ENCODE measurements at regions not wholly inside any gene's neighbourhood (a gene's known extent, or its start where the extent isn't known, plus 50 kb on each side); places are given as distances from the start of the nearest gene placed in this dataset.
"Not testable (repeated sequence)": the region's sequence is repeated elsewhere in the genome, so short reads cannot be mapped to it uniquely, and the experiment has no call there.

GRCh38 chr3:110679285-110679684 lies 392.3 kb upstream of the NECTIN3 start:
- no peak for DNase-seq (ENCODE audit: low spot score)

GRCh38 chr3:110680450-110680849 lies 391.2 kb upstream of the NECTIN3 start:
- DNase-seq (ENCODE audit: low spot score) = no peak

DNA sequence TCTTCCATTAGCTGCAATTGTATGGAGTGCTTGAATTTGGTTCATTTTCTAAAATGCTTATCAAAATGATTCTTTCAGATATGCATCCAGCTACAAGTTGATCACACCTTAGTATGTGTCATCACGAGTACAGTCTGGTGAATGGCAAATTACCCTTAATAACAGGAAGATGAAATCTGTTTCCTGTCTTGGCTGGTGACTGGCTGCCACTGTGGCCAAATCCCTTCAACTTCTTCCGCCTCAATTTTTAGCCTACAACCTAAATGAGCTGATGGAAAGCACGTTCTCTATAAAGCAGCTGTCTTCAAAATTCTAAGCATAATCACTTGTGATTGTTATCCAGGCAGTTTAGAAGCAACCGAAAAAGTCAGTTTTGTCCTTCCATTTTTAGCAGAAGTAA lies 387.1 kb upstream of the NECTIN3 start:
- no peak for DNase-seq (ENCODE audit: low spot score)

DNA sequence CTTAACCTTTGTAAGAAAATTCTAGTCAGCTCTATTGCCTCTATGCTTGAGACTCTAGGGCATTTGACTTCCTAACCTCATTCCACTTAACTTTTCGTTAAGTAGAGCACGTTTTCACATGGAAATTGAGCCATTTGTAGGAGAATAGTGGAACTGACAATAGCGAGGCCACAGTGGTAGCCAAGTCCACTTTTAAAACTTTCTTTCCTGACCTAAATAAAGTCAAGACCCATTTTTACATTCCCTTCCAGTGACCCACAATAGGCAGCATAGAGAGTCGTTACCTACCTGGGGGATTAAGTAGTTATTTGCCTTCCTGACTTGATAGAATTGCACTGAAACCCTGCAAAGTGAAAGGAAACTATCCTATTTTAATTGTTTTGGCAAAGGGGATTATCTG lies 386.0 kb upstream of the NECTIN3 start:
- DNase-seq (ENCODE audit: low spot score) = no peak

GRCh38 chr3:110686701-110687100 lies 384.9 kb upstream of the NECTIN3 start:
- DNase-seq (ENCODE audit: low spot score) = no peak

DNA sequence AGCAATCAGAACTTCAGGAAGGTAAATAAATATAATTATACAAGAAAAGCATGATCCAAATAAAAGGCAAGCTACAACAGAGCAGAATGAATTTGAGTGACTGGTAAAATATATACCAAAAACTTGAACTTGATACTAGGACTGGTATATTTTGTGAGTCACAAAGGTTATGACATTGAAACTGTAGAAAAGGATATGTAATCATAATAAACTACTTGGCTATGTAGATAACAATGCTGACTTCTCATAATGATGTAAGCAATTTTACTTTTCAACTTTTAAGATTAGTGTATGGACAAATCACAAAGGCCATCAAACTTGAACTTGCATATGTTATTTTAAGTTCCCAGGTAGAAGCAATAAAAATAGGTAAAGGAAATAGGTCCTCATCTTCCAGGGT lies 384.5 kb upstream of the NECTIN3 start:
- no peak for DNase-seq (ENCODE audit: low spot score)

DNA sequence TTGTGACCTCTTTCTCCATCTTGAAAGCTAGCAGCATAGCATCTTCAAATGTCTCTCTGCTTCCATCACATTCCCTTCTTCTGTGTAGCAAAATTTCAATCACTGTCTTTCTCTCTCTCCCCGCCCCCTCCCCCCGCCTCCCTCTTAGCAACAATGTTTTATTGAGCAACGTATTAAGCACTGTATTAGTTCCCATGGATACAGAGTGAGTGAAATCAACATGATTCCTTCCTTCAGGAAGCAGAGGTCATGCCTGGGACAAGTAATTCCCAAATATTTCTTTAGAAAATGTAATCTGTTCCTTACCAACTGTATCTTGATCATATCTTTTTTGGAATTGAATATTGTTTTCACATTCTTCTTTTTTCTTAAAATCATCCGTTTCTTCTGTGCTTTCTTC lies 373.7 kb upstream of the NECTIN3 start:
- no peak for DNase-seq (ENCODE audit: low spot score)

- not testable (repeated sequence) for DNase-seq (ENCODE audit: low spot score)
Observed at GRCh38 chr3:110704332-110704731, 367.3 kb upstream of the NECTIN3 start.

GRCh38 chr3:110708156-110708555 lies 363.5 kb upstream of the NECTIN3 start:
- DNase-seq (ENCODE audit: low spot score) = no peak

DNA sequence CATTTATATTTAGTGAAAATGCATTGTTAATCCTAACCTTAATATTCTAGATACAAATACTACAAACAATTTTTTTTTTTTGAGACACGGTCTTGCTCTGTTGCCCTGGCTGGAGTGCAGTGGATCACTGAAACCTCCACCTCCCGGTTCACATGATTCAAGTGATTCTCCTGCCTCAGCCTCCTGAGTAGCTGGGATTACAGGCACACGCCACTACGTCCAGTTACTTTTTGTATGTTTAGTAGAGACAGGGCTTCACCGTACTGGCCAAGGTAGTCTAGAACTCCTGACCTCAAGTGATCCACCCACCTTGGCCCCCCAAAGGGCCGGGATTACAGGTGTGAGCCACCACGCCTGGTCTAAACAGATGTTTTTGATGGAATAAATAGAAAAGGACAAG lies 361.5 kb upstream of the NECTIN3 start:
- DNase-seq (ENCODE audit: low spot score) = no peak

DNA sequence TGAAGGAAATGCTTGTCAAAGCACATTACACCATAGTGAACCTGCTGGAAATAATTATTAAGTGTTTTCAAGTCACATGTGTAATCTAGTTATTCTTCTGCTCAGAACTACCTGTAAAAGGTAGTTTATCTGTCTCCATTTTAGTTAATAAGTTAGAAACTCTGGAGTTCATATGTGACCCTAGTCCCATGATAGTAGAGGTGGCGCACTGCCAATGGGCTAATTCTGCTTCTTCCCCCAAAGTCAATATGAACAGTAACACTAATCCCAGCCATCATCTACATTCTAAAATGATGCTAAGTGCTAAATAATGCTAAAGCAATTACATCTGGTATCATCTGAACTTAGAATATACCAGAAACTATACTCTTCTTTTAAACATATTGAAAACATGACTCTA lies 361.0 kb upstream of the NECTIN3 start:
- DNase-seq (ENCODE audit: low spot score) = no peak

DNA sequence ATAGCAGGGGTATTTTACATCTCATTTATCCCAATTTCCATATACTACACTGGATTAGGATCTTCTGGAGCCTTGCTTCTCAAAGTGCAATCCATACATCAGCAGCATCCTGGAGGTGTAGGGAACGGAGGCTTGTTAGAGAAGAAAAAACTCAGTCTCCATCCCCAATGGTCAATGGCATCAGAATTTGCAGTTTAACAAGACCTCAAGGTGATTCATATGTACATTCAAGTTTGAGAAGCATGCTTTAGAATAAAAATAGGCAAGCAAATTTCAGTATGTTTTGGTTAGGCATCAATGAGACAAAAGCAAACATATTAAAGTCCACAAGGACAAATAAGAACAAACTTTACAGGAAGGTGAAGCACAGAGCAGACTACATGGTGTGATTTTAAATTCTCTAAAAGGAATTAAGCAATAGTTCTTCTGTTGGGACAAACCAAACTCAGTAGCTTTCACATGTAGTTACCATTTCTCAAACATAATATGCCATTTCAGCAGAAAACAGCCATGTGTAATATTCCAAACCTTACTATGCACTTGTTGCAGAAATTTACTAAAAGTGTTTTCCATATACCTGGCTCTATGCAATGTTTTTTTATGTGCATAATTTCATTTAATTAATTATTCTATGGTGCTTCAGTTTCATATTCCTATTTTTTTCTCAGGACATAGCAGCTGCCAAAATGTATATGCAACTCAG lies 360.3 kb upstream of the NECTIN3 start:
- no peak for DNase-seq (ENCODE audit: low spot score)

DNA sequence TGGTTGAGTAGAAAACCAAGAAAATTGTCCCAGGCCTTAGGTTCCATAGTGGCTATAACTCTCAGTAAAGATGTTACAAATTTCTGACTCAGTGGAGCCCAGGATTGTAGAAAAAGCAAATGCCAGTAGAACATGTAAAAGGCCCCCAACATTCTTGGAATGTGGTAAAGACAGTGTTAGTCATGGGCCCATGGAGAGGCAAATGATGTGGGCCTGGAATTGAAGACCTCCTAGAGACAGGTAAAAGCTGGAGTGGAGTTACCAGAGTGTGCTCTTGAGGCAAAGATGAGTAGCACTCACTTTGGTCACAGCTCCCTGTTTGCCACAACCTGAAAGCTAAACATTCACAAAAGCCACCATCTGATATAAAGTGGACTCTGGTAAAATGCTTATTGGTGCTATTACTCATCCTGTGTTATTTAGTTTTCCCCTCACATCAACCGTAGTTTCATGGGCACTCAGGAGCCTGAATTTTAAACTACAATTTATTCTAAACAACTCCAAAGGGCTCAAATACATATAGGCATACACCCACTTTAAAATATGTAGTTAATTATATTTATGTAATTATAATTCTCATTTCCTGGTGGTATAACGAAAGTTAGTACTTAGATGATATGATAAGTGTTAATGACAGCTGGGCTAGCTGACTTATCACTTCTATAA lies 359.6 kb upstream of the NECTIN3 start:
- DNase-seq (ENCODE audit: low spot score) = no peak

GRCh38 chr3:110727056-110727455 lies 344.6 kb upstream of the NECTIN3 start:
- DNase-seq (ENCODE audit: low spot score) = no peak

DNA sequence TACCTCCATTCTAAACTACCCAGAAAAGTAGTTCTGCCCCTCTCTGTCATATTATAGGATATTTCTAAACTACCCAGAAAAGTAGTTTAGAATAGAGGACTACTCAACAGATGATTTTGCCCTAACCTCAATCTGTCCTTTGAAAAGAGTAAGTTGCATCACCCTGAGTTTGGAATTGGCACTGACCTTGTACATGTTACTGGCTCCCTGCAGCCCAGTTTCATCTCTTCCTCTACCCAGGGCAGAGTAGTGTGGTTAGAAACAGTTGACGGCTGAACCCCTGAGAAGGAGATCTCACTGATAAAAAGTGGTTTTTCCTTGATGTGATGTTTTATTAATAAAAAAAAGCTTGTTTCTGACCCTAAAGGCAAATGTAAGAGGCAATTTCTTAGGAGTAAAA lies 340.5 kb upstream of the NECTIN3 start:
- no peak for DNase-seq (ENCODE audit: low spot score)

GRCh38 chr3:110732420-110732819 lies 339.2 kb upstream of the NECTIN3 start:
- DNase-seq (ENCODE audit: low spot score) = no peak

DNA sequence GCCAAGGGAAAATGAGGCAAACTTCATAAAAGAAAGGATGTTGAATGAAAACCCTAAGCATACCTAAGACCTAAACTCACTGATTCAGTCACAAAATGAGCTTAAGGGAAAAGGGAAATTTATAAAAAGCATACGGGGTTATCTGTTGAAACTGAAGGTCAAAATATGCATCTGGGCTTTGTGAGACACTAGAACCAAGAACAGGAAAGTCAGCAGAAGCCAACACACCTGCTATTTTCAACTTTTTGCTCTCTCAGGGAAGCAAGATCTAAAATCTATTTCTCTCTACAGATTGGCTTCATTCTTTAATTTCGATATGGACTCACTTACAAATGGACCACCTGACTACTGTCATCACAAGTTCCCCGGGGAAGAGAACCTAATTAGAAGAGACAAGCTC lies 338.6 kb upstream of the NECTIN3 start:
- DNase-seq (ENCODE audit: low spot score) = no peak

- no peak for DNase-seq (ENCODE audit: low spot score)
Observed at GRCh38 chr3:110734524-110734923, 337.1 kb upstream of the NECTIN3 start.

DNA sequence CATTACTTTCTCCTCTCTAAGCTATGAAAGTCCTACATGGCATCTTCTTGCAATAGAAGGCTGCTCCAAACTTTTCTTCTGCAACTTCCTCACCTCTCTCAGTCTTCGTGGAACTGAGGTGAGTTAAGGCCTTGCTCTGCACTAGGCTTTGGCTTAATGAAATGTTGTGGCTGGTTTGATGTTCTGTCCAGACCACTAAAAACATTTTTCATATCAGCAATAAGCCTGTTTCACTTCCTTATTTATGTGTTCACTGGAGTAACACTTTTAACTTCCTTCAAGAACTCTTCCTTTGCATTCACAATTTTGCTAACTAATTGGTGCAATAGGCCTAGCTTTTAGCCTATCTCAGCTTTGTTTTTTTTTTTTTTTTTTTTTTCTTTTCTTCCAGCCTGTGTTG lies 335.3 kb upstream of the NECTIN3 start:
- DNase-seq (ENCODE audit: low spot score) = no peak

DNA sequence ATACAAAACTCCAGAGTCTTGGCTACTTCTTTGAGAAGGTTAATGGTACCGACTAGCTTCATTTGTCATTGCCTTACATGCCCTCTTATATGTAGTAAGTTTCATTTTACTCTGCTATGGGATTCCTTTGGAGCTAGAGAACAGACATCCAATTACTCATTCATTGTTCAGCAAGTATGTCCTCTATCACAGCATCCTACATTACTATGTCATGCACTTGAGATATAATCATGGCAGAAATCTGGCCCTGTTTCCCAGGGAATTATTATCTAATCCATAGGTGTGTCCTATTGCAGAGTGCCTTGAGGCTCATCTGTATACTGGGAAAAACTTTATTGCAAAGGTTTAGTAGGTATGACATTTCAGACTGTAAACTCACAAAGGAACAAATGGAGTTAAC lies 333.1 kb upstream of the NECTIN3 start:
- no peak for DNase-seq (ENCODE audit: low spot score)

GRCh38 chr3:110741891-110742290 lies 329.7 kb upstream of the NECTIN3 start:
- no peak for DNase-seq (ENCODE audit: low spot score)

- DNase-seq (ENCODE audit: low spot score) = peak; percentile 42
Observed at GRCh38 chr3:110743202-110743601, 328.4 kb upstream of the NECTIN3 start.

DNA sequence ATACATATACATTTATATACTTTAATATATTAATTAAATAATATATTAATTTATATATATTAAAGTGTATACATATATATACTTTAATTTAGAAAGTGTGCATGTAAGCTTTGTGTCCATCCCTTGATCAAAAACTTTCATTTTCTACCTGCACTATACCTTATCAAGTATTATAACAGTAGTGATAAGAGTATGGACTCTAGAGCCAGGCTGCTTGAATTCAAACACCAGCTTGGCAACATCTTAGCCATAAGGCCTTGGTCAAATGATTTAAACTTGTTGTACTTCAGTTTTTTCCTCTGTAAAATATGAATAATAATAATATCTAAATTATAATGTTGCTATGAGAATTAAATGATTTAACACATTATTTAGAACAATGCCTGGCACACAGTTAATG lies 327.6 kb upstream of the NECTIN3 start:
- DNase-seq (ENCODE audit: low spot score) = no peak

DNA sequence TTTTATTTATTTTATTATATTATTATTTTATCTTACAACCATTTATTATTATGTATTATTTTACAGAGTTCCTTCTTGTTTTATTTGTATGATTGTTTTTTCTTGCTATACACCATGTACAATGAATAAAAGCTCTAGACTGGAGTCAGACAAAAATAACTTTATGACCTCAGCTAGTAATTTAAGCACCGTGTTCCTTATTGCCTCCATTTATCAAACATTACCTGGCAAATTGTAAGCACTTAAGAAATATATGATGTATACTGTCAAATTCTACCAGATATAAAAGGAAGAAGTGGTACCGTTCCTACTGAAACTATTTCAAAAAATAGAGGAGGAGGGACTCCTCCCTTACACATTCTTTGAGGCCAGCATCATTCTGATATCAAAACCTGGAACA lies 326.9 kb upstream of the NECTIN3 start:
- DNase-seq (ENCODE audit: low spot score) = no peak
